ENCODE measurements at regions not wholly inside any gene's neighbourhood (a gene's known extent, or its start where the extent isn't known, plus 50 kb on each side); places are given as distances from the start of the nearest gene placed in this dataset.

- no peak for DNase-seq
Measured at GRCh38 chr7:51731075-51731474, 414.5 kb upstream of the COBL start.

GRCh38 chr7:51727441-51727840 lies 410.8 kb upstream of the COBL start:
- no peak for DNase-seq

GRCh38 chr7:51706851-51707250 lies 390.2 kb upstream of the COBL start:
- no peak for DNase-seq

GRCh38 chr7:51705701-51706100 lies 389.1 kb upstream of the COBL start:
- DNase-seq: no peak

GRCh38 chr7:51702673-51703072 lies 386.1 kb upstream of the COBL start:
- no peak for DNase-seq

- no peak for DNase-seq
Measured at GRCh38 chr7:51701935-51702334, 385.3 kb upstream of the COBL start.

- no peak for DNase-seq
Measured at GRCh38 chr7:51700593-51701215, 384.1 kb upstream of the COBL start.

GRCh38 chr7:51693258-51693657 lies 376.6 kb upstream of the COBL start:
- DNase-seq: no peak

- no peak for DNase-seq
Measured at GRCh38 chr7:51689547-51689946, 372.9 kb upstream of the COBL start.

- no peak for DNase-seq
Measured at GRCh38 chr7:51685794-51686193, 369.2 kb upstream of the COBL start.

- no peak for DNase-seq
Measured at GRCh38 chr7:51680594-51681399, 364.2 kb upstream of the COBL start.

- no peak for DNase-seq
Measured at GRCh38 chr7:51679358-51679757, 362.7 kb upstream of the COBL start.

GRCh38 chr7:51666751-51667150 lies 350.1 kb upstream of the COBL start:
- DNase-seq: no peak

- no peak for DNase-seq
Measured at GRCh38 chr7:51666266-51666665, 349.7 kb upstream of the COBL start.

- DNase-seq: no peak
Measured at GRCh38 chr7:51665045-51665780, 348.6 kb upstream of the COBL start.

- no peak for DNase-seq
Measured at GRCh38 chr7:51660516-51660915, 343.9 kb upstream of the COBL start.

GRCh38 chr7:51658684-51659083 lies 342.1 kb upstream of the COBL start:
- DNase-seq: no peak

GRCh38 chr7:51647931-51648351 lies 331.3 kb upstream of the COBL start:
- no peak for DNase-seq

GRCh38 chr7:51647486-51647885 lies 330.9 kb upstream of the COBL start:
- DNase-seq: no peak

GRCh38 chr7:51645702-51646298 lies 329.2 kb upstream of the COBL start:
- DNase-seq: no peak

GRCh38 chr7:51645255-51645654 lies 328.6 kb upstream of the COBL start:
- no peak for DNase-seq

GRCh38 chr7:51644216-51644615 lies 327.6 kb upstream of the COBL start:
- no peak for DNase-seq

- no peak for DNase-seq
Measured at GRCh38 chr7:51640841-51641240, 324.2 kb upstream of the COBL start.

Measured in AML-193 (cell line).